ENCODE measurements at regions not wholly inside any gene's neighbourhood (a gene's known extent, or its start where the extent isn't known, plus 50 kb on each side); places are given as distances from the start of the nearest gene placed in this dataset.

- no peak for DNase-seq (ENCODE audit: low read depth)
- no peak overlapping the region for H3K4me3 ChIP-seq (ENCODE audit: low read length)
- TF ChIP-seq CTCF (conservative IDR thresholded peaks at IDR 0.05; ENCODE audit: low read depth, low read length) = no peak
Observed at GRCh38 chr6:126475449-126475848, 135.5 kb downstream of the CENPW start.

- DNase-seq (ENCODE audit: low read depth) = no peak
- no peak for TF ChIP-seq CTCF (conservative IDR thresholded peaks at IDR 0.05; ENCODE audit: low read depth, low read length)
- H3K4me3 ChIP-seq (ENCODE audit: low read length) = no peak overlapping the region
Observed at GRCh38 chr6:126477678-126478077, 137.8 kb downstream of the CENPW start.

GRCh38 chr6:126480268-126480667, 140.4 kb downstream of the CENPW start:
- no peak for TF ChIP-seq CTCF (conservative IDR thresholded peaks at IDR 0.05; ENCODE audit: low read depth, low read length)
- H3K4me3 ChIP-seq (ENCODE audit: low read length) = no peak overlapping the region
- DNase-seq (ENCODE audit: low read depth) = no peak

DNA sequence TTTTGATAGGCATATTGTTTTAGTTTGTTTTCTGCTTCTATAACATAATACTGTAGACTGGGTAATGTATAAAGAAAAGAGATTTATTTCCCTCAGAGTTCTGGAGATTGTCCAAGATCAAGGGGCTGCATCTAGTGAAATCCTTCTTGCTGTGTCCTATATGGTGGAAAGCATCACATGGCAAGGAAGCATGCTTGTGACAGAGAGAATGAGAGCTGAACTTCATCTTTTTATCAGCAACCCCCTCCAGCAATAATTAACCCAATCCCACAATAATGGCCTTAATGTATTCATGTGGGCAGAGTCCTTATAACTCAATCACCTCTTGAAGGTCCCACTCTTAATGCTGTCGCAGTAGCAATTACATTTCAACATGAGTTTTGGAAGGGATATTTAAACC, 141.4 kb downstream of the CENPW start:
- no peak overlapping the region for H3K4me3 ChIP-seq (ENCODE audit: low read length)
- no peak for TF ChIP-seq CTCF (conservative IDR thresholded peaks at IDR 0.05; ENCODE audit: low read depth, low read length)
- DNase-seq (ENCODE audit: low read depth) = no peak

DNA sequence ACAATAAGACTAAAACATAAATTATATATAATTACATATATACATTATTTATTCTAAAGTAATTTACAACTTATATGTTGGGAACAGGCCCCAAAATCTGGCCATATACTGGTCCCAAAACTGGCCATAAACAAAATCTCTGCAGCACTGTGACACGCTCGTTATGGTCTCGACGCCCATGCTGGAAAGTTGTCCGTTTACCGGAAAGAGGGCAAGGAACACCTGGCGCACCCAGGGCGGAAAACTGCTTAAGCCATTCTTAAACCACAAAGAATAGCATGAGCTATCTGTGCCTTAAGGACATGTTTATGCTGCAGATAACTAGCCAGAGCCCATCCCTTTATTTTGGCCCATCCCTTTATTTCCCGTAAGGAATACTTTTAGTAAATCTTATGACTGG, 164.9 kb downstream of the CENPW start:
- TF ChIP-seq CTCF (conservative IDR thresholded peaks at IDR 0.05; ENCODE audit: low read depth, low read length) = no peak
- H3K4me3 ChIP-seq (ENCODE audit: low read length) = no peak overlapping the region
- DNase-seq (ENCODE audit: low read depth) = no peak

GRCh38 chr6:126513198-126513597, 173.3 kb downstream of the CENPW start:
- no peak for DNase-seq (ENCODE audit: low read depth)
- no peak for TF ChIP-seq CTCF (conservative IDR thresholded peaks at IDR 0.05; ENCODE audit: low read depth, low read length)
- H3K4me3 ChIP-seq (ENCODE audit: low read length) = no peak overlapping the region

DNA sequence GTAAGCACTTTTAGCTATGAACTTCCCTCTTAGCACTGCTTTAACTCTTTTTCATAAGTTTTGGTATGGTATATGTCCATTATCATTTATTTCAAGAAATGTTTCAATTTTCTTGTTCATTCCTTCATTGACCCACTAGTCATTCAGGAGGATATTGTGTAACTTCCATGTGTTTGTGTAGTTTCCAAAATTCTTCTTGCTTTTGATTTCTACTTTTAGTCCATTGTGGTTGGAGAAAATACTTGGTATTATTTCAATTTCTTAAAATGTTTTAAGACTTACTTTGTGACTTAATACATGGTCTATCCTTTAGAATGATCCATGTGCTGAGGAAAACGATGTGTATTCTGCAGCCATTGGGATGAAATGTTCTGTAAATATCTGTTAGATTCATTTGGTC, 176.5 kb downstream of the CENPW start:
- TF ChIP-seq CTCF (conservative IDR thresholded peaks at IDR 0.05; ENCODE audit: low read depth, low read length) = no peak
- H3K4me3 ChIP-seq (ENCODE audit: low read length) = no peak overlapping the region
- no peak for DNase-seq (ENCODE audit: low read depth)
